PC-9 (cell line): ENCODE measurements at regions not wholly inside any gene's neighbourhood (a gene's known extent, or its start where the extent isn't known, plus 50 kb on each side); places are given as distances from the start of the nearest gene placed in this dataset.

Source experiments
- BruUV-seq: library from RNA; stranded (reverse); fragments of 400-500 nt; replicated peaks from 2 replicates; lab custom pipeline; 2021; lab: Mats Ljungman, UMichigan
- CTCF ChIA-PET: fragments of 300-600 bp; sonication (Branson Sonifier 250); formaldehyde crosslinking; loops from one replicate; lab custom pipeline; 2022; ENCODE audit warnings: antibody characterized with exemption; lab: Charles Lee
- POLR2A ChIA-PET: fragments of 300-600 bp; sonication (Branson Sonifier 250); formaldehyde crosslinking; loops from one replicate; lab custom pipeline; 2022; ENCODE audit warnings: antibody characterized with exemption; ENCODE audit not compliant: unreplicated experiment; lab: Charles Lee
- DNase-seq, 2 experiments: peaks; one replicate each; pipeline versions ENCODE4 v3.0.0 to v3.0.0-alpha.2; 2015 to 2022; ENCODE audit warnings: mixed read lengths in 1 of 2
- H2AFZ ChIP-seq: fragments of 200-600 bp; sonication (generic); 2 replicates; pipeline ENCODE4 v1.8.1; 2017; ENCODE audit warnings: antibody characterized with exemption
- H3F3A ChIP-seq: fragments of 200-600 bp; sonication (generic); 2 replicates; pipeline ENCODE4 v1.8.1; 2017; ENCODE audit warnings: antibody characterized with exemption, mild to moderate bottlenecking, low read depth; ENCODE audit not compliant: insufficient read depth
- H3K27ac ChIP-seq: fragments of 200-600 bp; sonication (generic); 2 replicates; pipeline ENCODE4 v1.6.1; 2016; ENCODE audit warnings: mixed run types
- H3K27me3 ChIP-seq: fragments of 200-600 bp; sonication (generic); 2 replicates; pipeline ENCODE4 v1.6.1; 2016; ENCODE audit warnings: low read depth, mixed run types; ENCODE audit not compliant: insufficient read depth
- H3K36me3 ChIP-seq: fragments of 200-600 bp; sonication (generic); 2 replicates; pipeline ENCODE4 v1.6.1; 2016; ENCODE audit warnings: low read depth, mixed run types
- H3K4me1 ChIP-seq: fragments of 200-600 bp; sonication (generic); replicated peaks from 2 replicates; pipeline ENCODE4 v1.6.1; 2016; ENCODE audit warnings: mixed run types; ENCODE audit not compliant: insufficient read depth
- H3K4me2 ChIP-seq: fragments of 200-600 bp; sonication (generic); 2 replicates; pipeline ENCODE4 v1.6.1; 2017; ENCODE audit warnings: mixed run types
- H3K4me3 ChIP-seq: fragments of 200-600 bp; sonication (generic); 2 replicates; pipeline ENCODE4 v1.6.1; 2016; ENCODE audit warnings: mixed run types
- H3K79me2 ChIP-seq: fragments of 200-600 bp; sonication (generic); 2 replicates; pipeline ENCODE4 v1.6.1; 2017; ENCODE audit warnings: low read depth, mixed run types
- H3K9me2 ChIP-seq: fragments of 200-600 bp; sonication (generic); 2 replicates; pipeline ENCODE4 v1.8.1; 2017; ENCODE audit warnings: mild to moderate bottlenecking; ENCODE audit not compliant: insufficient read depth
- H3K9me3 ChIP-seq: fragments of 200-600 bp; sonication (generic); 2 replicates; pipeline ENCODE4 v1.8.1; 2016; ENCODE audit warnings: low read depth; ENCODE audit not compliant: insufficient read depth
- H4K20me1 ChIP-seq: fragments of 200-600 bp; sonication (generic); 2 replicates; pipeline ENCODE4 v1.8.1; 2017; ENCODE audit not compliant: insufficient read depth
- CTCF ChIP-seq: fragments of 200-600 bp; sonication (generic); conservative IDR thresholded peaks from 2 replicates; pipeline ENCODE4 v1.6.1; 2017; ENCODE audit warnings: mixed run types, antibody characterized with exemption, mild to moderate bottlenecking, moderate library complexity
- EZH2 ChIP-seq: fragments of 200-600 bp; sonication (generic); IDR thresholded peaks from 2 replicates; pipeline ENCODE4 v1.8.0; 2017; ENCODE audit warnings: antibody characterized with exemption, low read depth
- intact Hi-C: fragments of 100-400 bp; cut with micrococcal nuclease; formaldehyde crosslinking; loops from one replicate; pipeline ENCODE4 v1.10.0; 2022; ENCODE audit not compliant: unreplicated experiment

GRCh38 chr1:200328379-200328778, 81.5 kb downstream of the ZNF281 start:
- H3K9me3 ChIP-seq, result peaks cover 7% of the 10 kb centered on the region; the same call in 1 of the 2 replicates
- H3K4me1 ChIP-seq, result no peaks in the 10 kb centered on the region
- ChIA-PET POLR2A (no interaction called here), CTCF (no interaction called here)
- H4K20me1 ChIP-seq, result no peaks in the 10 kb centered on the region
- DNase-seq, result no peak
- no peaks in the 10 kb centered on the region for H3K27me3 ChIP-seq
- H3K79me2 ChIP-seq, result no peaks in the 10 kb centered on the region
- no peak overlapping the region for H3K4me3 ChIP-seq
- no peak overlapping the region for H3K27ac ChIP-seq
- H3F3A ChIP-seq, result no peaks in the 10 kb centered on the region
- H3K9me2 ChIP-seq, result no peaks in the 10 kb centered on the region
- H3K36me3 ChIP-seq, result no peaks in the 10 kb centered on the region
- H2AFZ ChIP-seq, result no peak overlapping the region
- intact Hi-C loops, result no loop called here
- BruUV-seq, result no TSS peak
- no peak overlapping the region for H3K4me2 ChIP-seq
- TF ChIP-seq CTCF (no peak), EZH2 (no peak)

- TF ChIP-seq CTCF (no peak), EZH2 (no peak)
- H3K4me1 ChIP-seq, result 0 out of 2 replicates have a peak, but pooled peaks cover 4% of the 10 kb centered on the region
- CTCF ChIA-PET, result no interaction called here
- H3K79me2 ChIP-seq, result no peaks in the 10 kb centered on the region
- DNase-seq, result no peak
- no peaks in the 10 kb centered on the region for H4K20me1 ChIP-seq
- no peaks in the 10 kb centered on the region for H3K9me2 ChIP-seq
- H3K4me2 ChIP-seq, result no peak overlapping the region
- no peak overlapping the region for H3K27ac ChIP-seq
- no peak overlapping the region for H2AFZ ChIP-seq
- H3F3A ChIP-seq, result no peaks in the 10 kb centered on the region
- POLR2A ChIA-PET, result no interaction called here
- no TSS peak for BruUV-seq
- peaks cover 7% of the 10 kb centered on the region; the same call in 1 of the 2 replicates for H3K9me3 ChIP-seq
- no peaks in the 10 kb centered on the region for H3K27me3 ChIP-seq
- intact Hi-C loops, result no loop called here
- no peak overlapping the region for H3K4me3 ChIP-seq
- H3K36me3 ChIP-seq, result no peaks in the 10 kb centered on the region
Observed at GRCh38 chr1:200323856-200324400, 85.9 kb downstream of the ZNF281 start.

GRCh38 chr1:200319148-200319547, 90.7 kb downstream of the ZNF281 start:
- CTCF ChIA-PET, result no interaction called here
- Histone ChIP-seq H3K79me2 (no peaks in the 10 kb centered on the region), H3K4me1 (peaks cover 20% of the 10 kb centered on the region), H3K9me2 (no peaks in the 10 kb centered on the region), H3K27ac (no peak overlapping the region), H4K20me1 (no peaks in the 10 kb centered on the region), H3K4me3 (no peak overlapping the region), H3K27me3 (no peaks in the 10 kb centered on the region), H3K36me3 (no peaks in the 10 kb centered on the region), H2AFZ (no peak overlapping the region), H3F3A (peaks cover under 1% of the 10 kb centered on the region), H3K4me2 (no peak overlapping the region), H3K9me3 (no peaks in the 10 kb centered on the region)
- DNase-seq, result no peak
- no peak for TF ChIP-seq CTCF
- TF ChIP-seq EZH2, result no peak
- intact Hi-C loops, result no loop called here
- POLR2A ChIA-PET, result no interaction called here
- BruUV-seq, result no TSS peak
